CD4-positive, alpha-beta memory T cell (primary cell): ENCODE measurements at regions not wholly inside any gene's neighbourhood (a gene's known extent, or its start where the extent isn't known, plus 50 kb on each side); places are given as distances from the start of the nearest gene placed in this dataset.
A peak's percentile ranks its signal among the peaks of the same experiment; 100 is the strongest.

ENCODE experiments used
- CTCF ChIA-PET: fragments of 350-600 bp; sonication (Branson Sonifier 250); formaldehyde crosslinking; loops from one replicate; lab custom pipeline; 2021; ENCODE audit warnings: inconsistent platforms; ENCODE audit not compliant: partially characterized antibody; lab: Charles Lee
- POLR2A ChIA-PET: fragments of 350-600 bp; sonication (Branson Sonifier 250); formaldehyde crosslinking; loops from one replicate; lab custom pipeline; 2021; ENCODE audit not compliant: partially characterized antibody; lab: Charles Lee
- DNase-seq, 5 donors: peaks; one replicate each; pipeline versions ENCODE4 v3.0.0 to v3.0.0-alpha.2; 2020 to 2022; ENCODE audit warnings: mixed read lengths in 1 of 5
- H3K27ac ChIP-seq: one replicate; pipeline ENCODE4 v1.7.0; 2013; ENCODE audit warnings: low read depth, low read length
- H3K27me3 ChIP-seq: 2 replicates; pipeline ENCODE4 v1.7.0; 2013; ENCODE audit warnings: mild to moderate bottlenecking, low read length, moderate library complexity; ENCODE audit not compliant: insufficient read depth
- H3K36me3 ChIP-seq: 2 replicates; pipeline ENCODE4 v1.7.0; 2013; ENCODE audit warnings: mild to moderate bottlenecking, low read length, moderate library complexity; ENCODE audit not compliant: insufficient read depth
- H3K4me1 ChIP-seq: 2 replicates; pipeline ENCODE4 v1.7.0; 2013; ENCODE audit warnings: mild to moderate bottlenecking, low read length, moderate library complexity; ENCODE audit not compliant: insufficient read depth
- H3K4me3 ChIP-seq, 2 donors: one replicate each; pipeline ENCODE4 v1.7.0; 2013; ENCODE audit warnings: low read length in 2 of 2, mild to moderate bottlenecking in 1 of 2
- H3K9me3 ChIP-seq, 2 donors: one replicate each; pipeline ENCODE4 v1.7.0; 2013; ENCODE audit warnings: low read length in 2 of 2, control low read depth in 1 of 2; ENCODE audit not compliant: control insufficient read depth in 1 of 2
- H3K27ac Mint-ChIP-seq, 7 donors: one replicate each; pipeline ENCODE4 v1.8.0; 2020 to 2021; ENCODE audit warnings: mixed read lengths in 7 of 7, mild to moderate bottlenecking in 6 of 7, inconsistent platforms in 3 of 7, moderate library complexity in 3 of 7
- H3K27me3 Mint-ChIP-seq, 2 donors: one replicate each; pipeline ENCODE4 v1.8.0; 2020 to 2021; ENCODE audit warnings: mixed read lengths in 2 of 2
- H3K36me3 Mint-ChIP-seq, 2 donors: one replicate each; pipeline ENCODE4 v1.8.0; 2020 to 2021; ENCODE audit warnings: mixed read lengths in 2 of 2, inconsistent platforms in 1 of 2, mild to moderate bottlenecking in 1 of 2
- H3K4me1 Mint-ChIP-seq, 4 donors: one replicate each; pipeline ENCODE4 v1.8.0; 2020 to 2021; ENCODE audit warnings: mixed read lengths in 4 of 4, mild to moderate bottlenecking in 1 of 4
- H3K4me3 Mint-ChIP-seq, 8 donors: one replicate each; pipeline ENCODE4 v1.8.0; 2020 to 2021; ENCODE audit warnings: mixed read lengths in 8 of 8, mild to moderate bottlenecking in 7 of 8, moderate library complexity in 6 of 8, inconsistent platforms in 3 of 8
- H3K9me3 Mint-ChIP-seq, 8 donors: one replicate each; pipeline ENCODE4 v1.8.0; 2020 to 2021; ENCODE audit warnings: mixed read lengths in 8 of 8, mild to moderate bottlenecking in 5 of 8, inconsistent platforms in 3 of 8, moderate library complexity in 1 of 8
- intact Hi-C: fragments of 100-400 bp; cut with micrococcal nuclease; formaldehyde crosslinking; loops from one replicate; pipeline ENCODE4 v1.15.1; 2023

GRCh38 chr4:26140150-26140898 is 180.5 kb upstream of the RBPJ start:
- ChIA-PET POLR2A (no interaction called here), CTCF (interaction anchor here (2.2 kb wide), 1 partner anchor 12 kb away, joined by 6 read pairs; no protein-coding TSS in a partner anchor)
- DNase-seq: no peak
- Histone ChIP-seq H3K4me3 (no peak overlapping the region), H3K36me3 (no peaks in the 10 kb centered on the region), H3K27ac (no peak overlapping the region), H3K4me1 (no peaks in the 10 kb centered on the region), H3K9me3 (no peaks in the 10 kb centered on the region), H3K27me3 (no peaks in the 10 kb centered on the region)
- Mint-ChIP-seq H3K4me1 (peaks cover 4 to 26% (median 10%) of the 10 kb centered on the region in 4 donors), H3K9me3 (peaks cover 0 to 2% (median 0%) of the 10 kb centered on the region in 8 donors), H3K27me3 (peaks cover 0 to 2% of the 10 kb centered on the region in 2 donors), H3K4me3 (no peak overlapping the region), H3K27ac (no peak overlapping the region), H3K36me3 (no peaks in the 10 kb centered on the region)
- intact Hi-C loops: no loop called here

GRCh38 chr4:26141051-26141721 is 179.6 kb upstream of the RBPJ start:
- CTCF ChIA-PET: no interaction called here
- H3K27me3 ChIP-seq: no peaks in the 10 kb centered on the region
- H3K27me3 Mint-ChIP-seq: peaks cover 0 to 2% of the 10 kb centered on the region in 2 donors
- no peaks in the 10 kb centered on the region for H3K36me3 Mint-ChIP-seq
- intact Hi-C loops: no loop called here
- H3K36me3 ChIP-seq: no peaks in the 10 kb centered on the region
- H3K4me3 ChIP-seq: no peak overlapping the region
- no peaks in the 10 kb centered on the region for H3K9me3 ChIP-seq
- peaks cover 4 to 28% (median 12%) of the 10 kb centered on the region in 4 donors for H3K4me1 Mint-ChIP-seq
- no peaks in the 10 kb centered on the region for H3K4me1 ChIP-seq
- H3K27ac ChIP-seq: no peak overlapping the region
- no peak for DNase-seq
- POLR2A ChIA-PET: interaction anchor here (0.7 kb wide), 1 partner anchor 8 kb away, joined by 3 read pairs; no protein-coding TSS in a partner anchor
- peak overlapping the region in 1 of 8 donors; percentile 14 for H3K4me3 Mint-ChIP-seq
- H3K27ac Mint-ChIP-seq: peak overlapping the region in 5 of 7 donors; percentile 18 to 92 (median 70)
- peaks cover 0 to 2% (median 0%) of the 10 kb centered on the region in 8 donors for H3K9me3 Mint-ChIP-seq

- peak in 2 of 5 donors; percentile 11 to 21 for DNase-seq
- Histone ChIP-seq H3K9me3 (no peaks in the 10 kb centered on the region), H3K27ac (no peak overlapping the region), H3K27me3 (no peaks in the 10 kb centered on the region), H3K36me3 (no peaks in the 10 kb centered on the region), H3K4me3 (no peak overlapping the region), H3K4me1 (no peaks in the 10 kb centered on the region)
- peaks cover 0 to 2% of the 10 kb centered on the region in 2 donors for H3K27me3 Mint-ChIP-seq
- H3K36me3 Mint-ChIP-seq: no peaks in the 10 kb centered on the region
- peak overlapping the region in 5 of 7 donors; percentile 6 to 92 (median 37) for H3K27ac Mint-ChIP-seq
- peak overlapping the region in 1 of 8 donors; percentile 14 for H3K4me3 Mint-ChIP-seq
- peaks cover 4 to 28% (median 12%) of the 10 kb centered on the region in 4 donors for H3K4me1 Mint-ChIP-seq
- POLR2A ChIA-PET: interaction anchor here (0.7 kb wide), 1 partner anchor 9 kb away, joined by 3 read pairs; no protein-coding TSS in a partner anchor
- peaks cover 0 to 2% (median 0%) of the 10 kb centered on the region in 8 donors for H3K9me3 Mint-ChIP-seq
- CTCF ChIA-PET: interaction anchor here (0.9 to 1.2 kb wide), 2 partner anchors 8 to 20 kb away, joined by 3 to 4 read pairs; no protein-coding TSS in a partner anchor
- intact Hi-C loops: no loop called here
These were observed 178.7 kb upstream of the RBPJ start for GRCh38 chr4:26141911-26142638.

- H3K27ac Mint-ChIP-seq: peak overlapping the region in 6 of 7 donors; percentile 3 to 84 (median 40)
- no peaks in the 10 kb centered on the region for H3K9me3 ChIP-seq
- peaks cover 0 to 2% of the 10 kb centered on the region in 2 donors for H3K27me3 Mint-ChIP-seq
- no peak overlapping the region for H3K27ac ChIP-seq
- peaks cover 0 to 2% (median 0%) of the 10 kb centered on the region in 8 donors for H3K9me3 Mint-ChIP-seq
- H3K4me1 ChIP-seq: no peaks in the 10 kb centered on the region
- no peak overlapping the region for H3K4me3 ChIP-seq
- POLR2A ChIA-PET: no interaction called here
- no peaks in the 10 kb centered on the region for H3K36me3 Mint-ChIP-seq
- CTCF ChIA-PET: no interaction called here
- H3K36me3 ChIP-seq: no peaks in the 10 kb centered on the region
- intact Hi-C loops: no loop called here
- no peaks in the 10 kb centered on the region for H3K27me3 ChIP-seq
- H3K4me1 Mint-ChIP-seq: peaks cover 4 to 28% (median 12%) of the 10 kb centered on the region in 4 donors
- peak overlapping the region in 1 of 8 donors; percentile 16 for H3K4me3 Mint-ChIP-seq
- DNase-seq: no peak
These were observed 176.2 kb upstream of the RBPJ start for GRCh38 chr4:26144526-26145155.

- intact Hi-C loops: no loop called here
- DNase-seq: no peak
- H3K27me3 ChIP-seq: no peaks in the 10 kb centered on the region
- Mint-ChIP-seq H3K36me3 (no peaks in the 10 kb centered on the region), H3K27ac (peak overlapping the region in 1 of 7 donors; percentile 3), H3K4me3 (peak overlapping the region in 1 of 8 donors; percentile 16), H3K4me1 (peaks cover 4 to 28% (median 12%) of the 10 kb centered on the region in 4 donors), H3K9me3 (peaks cover 0 to 2% (median 0%) of the 10 kb centered on the region in 8 donors), H3K27me3 (peaks cover 0 to 2% of the 10 kb centered on the region in 2 donors)
- H3K4me3 ChIP-seq: no peak overlapping the region
- no peaks in the 10 kb centered on the region for H3K4me1 ChIP-seq
- ChIA-PET POLR2A (no interaction called here), CTCF (no interaction called here)
- no peaks in the 10 kb centered on the region for H3K36me3 ChIP-seq
- no peak overlapping the region for H3K27ac ChIP-seq
- H3K9me3 ChIP-seq: no peaks in the 10 kb centered on the region
These were observed 175.6 kb upstream of the RBPJ start for GRCh38 chr4:26145212-26145611.

GRCh38 chr4:26148927-26149326 is 171.9 kb upstream of the RBPJ start:
- no peak overlapping the region for H3K4me3 Mint-ChIP-seq
- Histone ChIP-seq H3K9me3 (no peaks in the 10 kb centered on the region), H3K27me3 (no peaks in the 10 kb centered on the region), H3K4me1 (no peaks in the 10 kb centered on the region), H3K4me3 (no peak overlapping the region), H3K36me3 (no peaks in the 10 kb centered on the region), H3K27ac (no peak overlapping the region)
- H3K4me1 Mint-ChIP-seq: peaks cover 4 to 11% (median 8%) of the 10 kb centered on the region in 4 donors
- no peak overlapping the region for H3K27ac Mint-ChIP-seq
- H3K9me3 Mint-ChIP-seq: peaks cover 0 to 3% (median 0%) of the 10 kb centered on the region in 8 donors
- no peaks in the 10 kb centered on the region for H3K36me3 Mint-ChIP-seq
- no peaks in the 10 kb centered on the region for H3K27me3 Mint-ChIP-seq
- DNase-seq: no peak
- intact Hi-C loops: no loop called here
- CTCF ChIA-PET: interaction anchor here (1.3 kb wide), 1 partner anchor 12 kb away, joined by 3 read pairs; no protein-coding TSS in a partner anchor
- POLR2A ChIA-PET: no interaction called here
